GM19324 (cell line): ENCODE measurements at regions not wholly inside any gene's neighbourhood (a gene's known extent, or its start where the extent isn't known, plus 50 kb on each side); places are given as distances from the start of the nearest gene placed in this dataset.

Source experiments
- ATAC-seq: cut with Tn5 transposase; IDR thresholded peaks from one replicate; pipeline ENCODE4 v1.9.1; 2021; ENCODE audit warnings: mild to moderate bottlenecking, moderate library complexity; ENCODE audit not compliant: unreplicated experiment, low FRiP score

GRCh38 chr18:10367836-10368235 is 86.6 kb upstream of the APCDD1 start:
- ATAC-seq: no peak

- no peak for ATAC-seq
Observed at GRCh38 chr18:10368456-10369453, 85.7 kb upstream of the APCDD1 start.

GRCh38 chr18:10370716-10371115 is 83.7 kb upstream of the APCDD1 start:
- no peak for ATAC-seq

GRCh38 chr18:10371165-10371564 is 83.3 kb upstream of the APCDD1 start:
- no peak for ATAC-seq

- no peak for ATAC-seq
Observed at GRCh38 chr18:10374195-10374594, 80.2 kb upstream of the APCDD1 start.

GRCh38 chr18:10374636-10375293 is 79.7 kb upstream of the APCDD1 start:
- no peak for ATAC-seq

- ATAC-seq: no peak
Observed at GRCh38 chr18:10376731-10377130, 77.7 kb upstream of the APCDD1 start.

GRCh38 chr18:10377956-10378355 is 76.5 kb upstream of the APCDD1 start:
- no peak for ATAC-seq

- no peak for ATAC-seq
Observed at GRCh38 chr18:10378688-10379420, 75.6 kb upstream of the APCDD1 start.

- no peak for ATAC-seq
Observed at GRCh38 chr18:10379522-10379921, 74.9 kb upstream of the APCDD1 start.

- ATAC-seq: no peak
Observed at GRCh38 chr18:10381516-10381915, 72.9 kb upstream of the APCDD1 start.

GRCh38 chr18:10381951-10382350 is 72.5 kb upstream of the APCDD1 start:
- ATAC-seq: no peak

GRCh38 chr18:10386049-10386448 is 68.4 kb upstream of the APCDD1 start:
- no peak for ATAC-seq

GRCh38 chr18:10386956-10387355 is 67.5 kb upstream of the APCDD1 start:
- no peak for ATAC-seq

GRCh38 chr18:10387399-10387798 is 67.0 kb upstream of the APCDD1 start:
- no peak for ATAC-seq

- ATAC-seq: no peak
Observed at GRCh38 chr18:10388373-10388772, 66.1 kb upstream of the APCDD1 start.

GRCh38 chr18:10391506-10391905 is 62.9 kb upstream of the APCDD1 start:
- ATAC-seq: no peak

GRCh38 chr18:10397004-10397403 is 57.4 kb upstream of the APCDD1 start:
- no peak for ATAC-seq

GRCh38 chr18:10398571-10398970 is 55.9 kb upstream of the APCDD1 start:
- ATAC-seq: no peak

- no peak for ATAC-seq
Observed at GRCh38 chr18:10399465-10399864, 55.0 kb upstream of the APCDD1 start.
